SK-N-SH treated with all-trans-retinoic acid at 6 μM for 48 hours (cell line): ENCODE measurements at regions not wholly inside any gene's neighbourhood (a gene's known extent, or its start where the extent isn't known, plus 50 kb on each side); places are given as distances from the start of the nearest gene placed in this dataset.

Source experiments
- ATAC-seq: fragments of 200-7000 bp; cut with Tn5 transposase; 3 replicates; pipeline ENCODE4 v1.9.1; 2020; ENCODE audit warnings: mild to moderate bottlenecking, moderate library complexity
- ARNTL ChIP-seq: fragments of 450-650 bp; formaldehyde crosslinking; IDR thresholded peaks from 2 replicates; pipeline ENCODE4 v1.5.0; 2020; ENCODE audit warnings: low read depth, mild to moderate bottlenecking, moderate library complexity, borderline replicate concordance
- BACH2 ChIP-seq: fragments of 250-450 bp; sonication (Bioruptor Pico); IDR thresholded peaks from 2 replicates; pipeline ENCODE4 v1.9.0; 2021; ENCODE audit warnings: mild to moderate bottlenecking, borderline replicate concordance
- CREB5 ChIP-seq: fragments of 250-450 bp; sonication (Bioruptor Pico); IDR thresholded peaks from 2 replicates; pipeline ENCODE4 v1.5.1; 2020; ENCODE audit warnings: low read depth, mild to moderate bottlenecking, moderate library complexity
- CSRNP3 ChIP-seq: fragments of 250-450 bp; sonication (Bioruptor Pico); IDR thresholded peaks from 2 replicates; pipeline ENCODE4 v1.5.1; 2021; ENCODE audit warnings: mild to moderate bottlenecking, moderate library complexity
- ESRRG ChIP-seq: fragments of 250-450 bp; sonication (Bioruptor Pico); IDR thresholded peaks from 2 replicates; pipeline ENCODE4 v1.6.1; 2021; ENCODE audit warnings: mild to moderate bottlenecking
- GLIS3 ChIP-seq: fragments of 250-450 bp; sonication (Bioruptor Pico); IDR thresholded peaks from 2 replicates; pipeline ENCODE4 v1.5.0; 2020; ENCODE audit warnings: mild to moderate bottlenecking, moderate library complexity
- ISL1 ChIP-seq: fragments of 250-450 bp; sonication (Bioruptor Pico); IDR thresholded peaks from 2 replicates; pipeline ENCODE4 v2.1.2; 2022; ENCODE audit warnings: mild to moderate bottlenecking, moderate library complexity
- PATZ1 ChIP-seq: fragments of 250-450 bp; sonication (Bioruptor Pico); IDR thresholded peaks from 2 replicates; pipeline ENCODE4 v1.8.0; 2020; ENCODE audit warnings: mild to moderate bottlenecking, moderate library complexity, borderline replicate concordance
- POU6F1 ChIP-seq: fragments of 250-450 bp; sonication (Bioruptor Pico); IDR thresholded peaks from 2 replicates; pipeline ENCODE4 v1.8.0; 2021; ENCODE audit warnings: low read depth, mild to moderate bottlenecking, moderate library complexity, borderline replicate concordance
- RARB ChIP-seq: fragments of 250-450 bp; sonication (Bioruptor Pico); IDR thresholded peaks from 2 replicates; pipeline ENCODE4 v1.8.0; 2021; ENCODE audit warnings: mild to moderate bottlenecking, moderate library complexity
- TOX ChIP-seq: fragments of 250-450 bp; sonication (Bioruptor Pico); IDR thresholded peaks from 2 replicates; pipeline ENCODE4 v1.8.0; 2021; ENCODE audit warnings: mild to moderate bottlenecking, moderate library complexity, borderline replicate concordance
- TSHZ2 ChIP-seq: fragments of 250-450 bp; sonication (Bioruptor Pico); IDR thresholded peaks from 2 replicates; pipeline ENCODE4 v1.5.0; 2020; ENCODE audit warnings: mild to moderate bottlenecking, moderate library complexity
- ZC3H10 ChIP-seq: fragments of 250-450 bp; sonication (Bioruptor Pico); IDR thresholded peaks from 2 replicates; pipeline ENCODE4 v1.5.1; 2021; ENCODE audit warnings: mild to moderate bottlenecking, moderate library complexity
- ZFP30 ChIP-seq: fragments of 450-650 bp; formaldehyde crosslinking; IDR thresholded peaks from 2 replicates; pipeline ENCODE4 v1.5.0; 2022; ENCODE audit warnings: mild to moderate bottlenecking, moderate library complexity
- ZNF565 ChIP-seq: fragments of 450-650 bp; formaldehyde crosslinking; conservative IDR thresholded peaks from 2 replicates; pipeline ENCODE4 v1.5.0; 2020; ENCODE audit warnings: low read depth, mild to moderate bottlenecking, moderate library complexity
- ZNF70 ChIP-seq: fragments of 450-650 bp; formaldehyde crosslinking; IDR thresholded peaks from 2 replicates; pipeline ENCODE4 v1.5.0; 2020; ENCODE audit warnings: mild to moderate bottlenecking, moderate library complexity
- ZNF8 ChIP-seq: fragments of 450-650 bp; formaldehyde crosslinking; IDR thresholded peaks from 2 replicates; pipeline ENCODE4 v1.5.0; 2020; ENCODE audit warnings: mild to moderate bottlenecking, moderate library complexity

GRCh38 chr10:47176903-47177868, 122.8 kb upstream of the GDF10 start:
- no peak for ATAC-seq
- TF ChIP-seq CREB5 (no peak), ISL1 (CRISPR knock-in tag) (no peak), ZNF70 (CRISPR knock-in tag) (no peak), ZC3H10 (no peak), ZFP30 (CRISPR knock-in tag) (no peak)
- TF ChIP-seq, all 23 proteins: peak for 0

- TF ChIP-seq TSHZ2 (CRISPR knock-in tag) (no peak), GLIS3 (CRISPR knock-in tag) (no peak)
- no peak for ATAC-seq
These were observed 121.3 kb upstream of the GDF10 start for GRCh38 chr10:47178537-47179290.

GRCh38 chr10:47179291-47179647, 120.7 kb upstream of the GDF10 start:
- no peak for TF ChIP-seq ZNF565
- no peak for TF ChIP-seq PATZ1 (CRISPR knock-in tag)
- TF ChIP-seq TOX (CRISPR knock-in tag) = no peak
- no peak for TF ChIP-seq CREB5
- TF ChIP-seq BACH2 (CRISPR knock-in tag) = no peak
- no peak for TF ChIP-seq CSRNP3 (CRISPR knock-in tag)
- TF ChIP-seq ZNF8 (CRISPR knock-in tag) = no peak
- ATAC-seq = no peak

GRCh38 chr10:47181052-47181849, 118.7 kb upstream of the GDF10 start:
- ATAC-seq = no peak
- TF ChIP-seq ESRRG (CRISPR knock-in tag) (no peak), RARB (CRISPR knock-in tag) (no peak), TSHZ2 (CRISPR knock-in tag) (no peak), TOX (CRISPR knock-in tag) (no peak), POU6F1 (CRISPR knock-in tag) (no peak), BACH2 (CRISPR knock-in tag) (no peak), ARNTL (no peak), CREB5 (no peak)
